Activated CD4-positive, alpha-beta T cell treated with anti-CD3 and anti-CD28 coated beads, Interleukin-2, amount 50 U/mL, for 4 hours (primary cell): ENCODE measurements at regions not wholly inside any gene's neighbourhood (a gene's known extent, or its start where the extent isn't known, plus 50 kb on each side); places are given as distances from the start of the nearest gene placed in this dataset.
"Not testable (repeated sequence)": the region's sequence is repeated elsewhere in the genome, so short reads cannot be mapped to it uniquely, and the experiment has no call there.

Source experiments
- DNase-seq, 2 experiments: peaks; one replicate each; pipeline ENCODE4 v3.0.0-alpha.2; 2020

GRCh38 chr3:103926936-103927335 is 1439.8 kb upstream of the ALCAM start:
- DNase-seq: no peak

- no peak for DNase-seq
Observed at GRCh38 chr3:103927896-103928295, 1438.8 kb upstream of the ALCAM start.

- DNase-seq: no peak
Observed at GRCh38 chr3:103937094-103937493, 1429.6 kb upstream of the ALCAM start.

- no peak for DNase-seq
Observed at GRCh38 chr3:103947062-103947461, 1419.6 kb upstream of the ALCAM start.

- DNase-seq: no peak
Observed at GRCh38 chr3:103949693-103950092, 1417.0 kb upstream of the ALCAM start.

- no peak for DNase-seq
Observed at GRCh38 chr3:103950676-103951075, 1416.0 kb upstream of the ALCAM start.

GRCh38 chr3:103953796-103954195 is 1412.9 kb upstream of the ALCAM start:
- no peak for DNase-seq

GRCh38 chr3:103960819-103961218 is 1405.9 kb upstream of the ALCAM start:
- DNase-seq: no peak

- no peak for DNase-seq
Observed at GRCh38 chr3:103963599-103963998, 1403.1 kb upstream of the ALCAM start.

GRCh38 chr3:103965764-103966163 is 1400.9 kb upstream of the ALCAM start:
- no peak for DNase-seq

GRCh38 chr3:103966749-103967148 is 1400.0 kb upstream of the ALCAM start:
- no peak for DNase-seq

- DNase-seq: no peak
Observed at GRCh38 chr3:103968131-103968530, 1398.6 kb upstream of the ALCAM start.

- no peak for DNase-seq
Observed at GRCh38 chr3:103968751-103969150, 1398.0 kb upstream of the ALCAM start.

GRCh38 chr3:103976931-103977339 is 1389.8 kb upstream of the ALCAM start:
- no peak for DNase-seq

GRCh38 chr3:103977417-103977816 is 1389.3 kb upstream of the ALCAM start:
- no peak for DNase-seq

GRCh38 chr3:103991461-103992115 is 1375.1 kb upstream of the ALCAM start:
- no peak for DNase-seq

GRCh38 chr3:103992469-103992868 is 1374.2 kb upstream of the ALCAM start:
- no peak for DNase-seq

GRCh38 chr3:104004956-104005355 is 1361.8 kb upstream of the ALCAM start:
- no peak for DNase-seq

- DNase-seq: no peak
Observed at GRCh38 chr3:104005815-104006214, 1360.9 kb upstream of the ALCAM start.

- DNase-seq: no peak
Observed at GRCh38 chr3:104018541-104018940, 1348.2 kb upstream of the ALCAM start.

- DNase-seq: no peak
Observed at GRCh38 chr3:104031598-104031997, 1335.1 kb upstream of the ALCAM start.

GRCh38 chr3:104032283-104032682 is 1334.4 kb upstream of the ALCAM start:
- no peak for DNase-seq

- no peak for DNase-seq
Observed at GRCh38 chr3:104040896-104041295, 1325.8 kb upstream of the ALCAM start.

- not testable (repeated sequence) for DNase-seq
Observed at GRCh38 chr3:104043001-104043543, 1323.6 kb upstream of the ALCAM start.

GRCh38 chr3:104044002-104044401 is 1322.7 kb upstream of the ALCAM start:
- no peak for DNase-seq
